Fibroblast of the aortic adventitia (primary cell): ENCODE measurements at regions not wholly inside any gene's neighbourhood (a gene's known extent, or its start where the extent isn't known, plus 50 kb on each side); places are given as distances from the start of the nearest gene placed in this dataset.

Experiments used
- DNase-seq: peaks from one replicate; pipeline ENCODE4 v3.0.0-alpha.2; 2010; ENCODE audit warnings: low read depth
- H3K4me3 ChIP-seq: 2 replicates; pipeline ENCODE4 v1.5.1; 2011; ENCODE audit warnings: low read depth, mild to moderate bottlenecking, control low read depth, low read length, moderate library complexity
- CTCF ChIP-seq: IDR thresholded peaks from 2 replicates; pipeline ENCODE4 v1.5.1; 2011; ENCODE audit warnings: mild to moderate bottlenecking, low read length, control low read depth, inconsistent platforms; ENCODE audit not compliant: insufficient read depth

DNA sequence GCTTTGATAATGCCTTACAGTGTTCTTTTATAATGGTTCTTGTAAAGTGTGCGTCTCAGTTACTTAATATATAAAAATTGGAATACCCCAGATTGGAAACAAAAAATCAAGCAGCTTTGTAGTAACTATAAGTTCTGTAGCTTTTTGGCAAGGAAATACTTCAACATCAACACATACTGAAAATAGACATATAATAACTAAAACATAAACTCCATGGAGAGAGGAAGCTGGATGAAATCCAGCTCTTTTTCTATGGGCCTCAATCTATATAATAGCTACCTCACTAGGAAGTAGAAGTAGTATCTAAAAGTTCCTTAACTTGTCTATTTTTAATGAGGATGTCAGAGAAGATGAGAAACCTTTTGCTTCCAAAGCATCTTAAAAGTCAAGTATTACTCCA is 313.3 kb upstream of the NFIA start:
- no peak for DNase-seq
- no peak for TF ChIP-seq CTCF
- no peak overlapping the region for H3K4me3 ChIP-seq

- no peak overlapping the region for H3K4me3 ChIP-seq
- peak; percentile 34 for DNase-seq
- peak; percentile 56 for TF ChIP-seq CTCF
Measured at GRCh38 chr1:60765204-60765603, 317.2 kb upstream of the NFIA start.

DNA sequence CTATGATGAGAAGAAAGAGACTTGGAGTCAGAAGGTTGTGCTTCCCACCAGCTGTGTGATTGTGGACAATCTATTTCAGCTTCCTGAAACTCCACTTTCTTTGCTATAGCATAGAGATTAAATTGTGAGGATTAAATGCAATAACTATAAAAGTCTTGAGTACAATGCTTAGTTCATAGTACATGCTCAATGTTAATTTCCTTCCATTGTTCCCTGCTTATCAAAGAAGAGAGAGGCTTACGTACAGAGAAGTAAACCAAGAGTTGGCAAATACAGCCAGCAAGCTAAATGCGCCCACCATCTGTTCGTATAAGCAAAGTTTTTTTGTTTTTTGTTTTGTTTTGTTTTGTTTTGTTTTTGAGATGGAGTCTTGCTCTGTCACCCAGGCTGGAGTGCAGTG is 317.9 kb upstream of the NFIA start:
- no peak overlapping the region for H3K4me3 ChIP-seq
- TF ChIP-seq CTCF = no peak
- DNase-seq = no peak

DNA sequence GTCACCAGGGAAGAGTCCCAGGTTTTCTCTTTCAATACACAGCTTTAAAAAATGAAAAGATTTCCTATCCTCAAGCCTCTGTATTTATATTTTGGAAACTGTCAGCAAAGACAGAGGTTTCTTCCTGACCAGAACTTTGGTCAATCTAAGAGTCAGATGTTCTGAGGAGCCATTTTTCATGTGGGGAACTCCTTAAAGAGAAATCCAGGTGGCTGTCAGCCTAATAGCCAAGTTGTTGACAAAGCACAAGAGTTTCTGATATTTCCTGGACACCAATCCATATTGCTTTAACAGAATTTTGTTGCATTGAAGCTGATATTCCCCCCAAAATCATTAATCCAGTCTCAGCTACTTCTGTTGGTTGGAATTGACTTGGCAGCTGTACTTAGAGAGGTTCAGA is 318.6 kb upstream of the NFIA start:
- H3K4me3 ChIP-seq = no peak overlapping the region
- no peak for TF ChIP-seq CTCF
- DNase-seq = no peak

DNA sequence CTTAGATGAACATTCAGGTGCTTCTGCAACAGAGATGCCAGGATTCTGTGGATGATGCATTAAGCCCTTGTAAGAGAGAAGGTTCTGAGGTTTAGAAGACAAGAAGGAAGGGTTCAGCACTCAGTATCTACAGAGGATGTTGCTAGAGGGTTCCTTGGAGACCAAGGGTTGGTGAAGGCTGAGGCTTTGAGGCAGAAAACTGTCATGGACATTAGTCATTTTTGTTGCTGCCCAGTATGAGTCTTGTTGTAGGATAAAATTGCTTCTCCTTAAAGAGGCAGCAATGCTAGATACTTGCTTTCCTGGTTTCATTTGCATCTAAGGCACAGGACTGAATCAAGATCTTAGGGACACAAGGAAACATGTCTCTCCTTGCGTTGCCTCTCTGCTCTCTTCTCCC is 319.4 kb upstream of the NFIA start:
- no peak overlapping the region for H3K4me3 ChIP-seq
- no peak for TF ChIP-seq CTCF
- DNase-seq = no peak

GRCh38 chr1:60762176-60762575 is 320.2 kb upstream of the NFIA start:
- no peak overlapping the region for H3K4me3 ChIP-seq
- DNase-seq = peak; percentile 56
- TF ChIP-seq CTCF = no peak

- no peak overlapping the region for H3K4me3 ChIP-seq
- no peak for DNase-seq
- no peak for TF ChIP-seq CTCF
Measured at GRCh38 chr1:60759291-60759690, 323.1 kb upstream of the NFIA start.
